ENCODE measurements at regions not wholly inside any gene's neighbourhood (a gene's known extent, or its start where the extent isn't known, plus 50 kb on each side); places are given as distances from the start of the nearest gene placed in this dataset.

GRCh38 chr7:108808549-108809266 lies 239.0 kb downstream of the DNAJB9 start:
- TF ChIP-seq CTCF (IDR thresholded peaks at IDR 0.05; ENCODE audit: insufficient read depth, low read length, poor library complexity, severe bottlenecking): no peak
- Histone ChIP-seq H3K4me3 (ENCODE audit: low read depth, low read length) (no peak overlapping the region), H3K27me3 (ENCODE audit: control insufficient read depth, insufficient read depth, low read length) (no peaks in the 10 kb centered on the region), H3K36me3 (ENCODE audit: control insufficient read depth, insufficient read depth, low read length) (no peaks in the 10 kb centered on the region)
- DNase-seq (ENCODE audit: low read depth): no peak

- no peak for TF ChIP-seq CTCF (IDR thresholded peaks at IDR 0.05; ENCODE audit: insufficient read depth, low read length, poor library complexity, severe bottlenecking)
- DNase-seq (ENCODE audit: low read depth): no peak
- H3K4me3 ChIP-seq (ENCODE audit: low read depth, low read length): no peak overlapping the region
- no peaks in the 10 kb centered on the region for H3K36me3 ChIP-seq (ENCODE audit: control insufficient read depth, insufficient read depth, low read length)
- no peaks in the 10 kb centered on the region for H3K27me3 ChIP-seq (ENCODE audit: control insufficient read depth, insufficient read depth, low read length)
Measured at GRCh38 chr7:108809356-108809755, 239.7 kb downstream of the DNAJB9 start.

GRCh38 chr7:108810756-108811385 lies 241.2 kb downstream of the DNAJB9 start:
- no peak for DNase-seq (ENCODE audit: low read depth)
- no peak for TF ChIP-seq CTCF (IDR thresholded peaks at IDR 0.05; ENCODE audit: insufficient read depth, low read length, poor library complexity, severe bottlenecking)
- no peaks in the 10 kb centered on the region for H3K36me3 ChIP-seq (ENCODE audit: control insufficient read depth, insufficient read depth, low read length)
- H3K4me3 ChIP-seq (ENCODE audit: low read depth, low read length): no peak overlapping the region
- H3K27me3 ChIP-seq (ENCODE audit: control insufficient read depth, insufficient read depth, low read length): no peaks in the 10 kb centered on the region

GRCh38 chr7:108813251-108814014 lies 243.8 kb downstream of the DNAJB9 start:
- no peak overlapping the region for H3K4me3 ChIP-seq (ENCODE audit: low read depth, low read length)
- TF ChIP-seq CTCF (IDR thresholded peaks at IDR 0.05; ENCODE audit: insufficient read depth, low read length, poor library complexity, severe bottlenecking): no peak
- no peaks in the 10 kb centered on the region for H3K36me3 ChIP-seq (ENCODE audit: control insufficient read depth, insufficient read depth, low read length)
- no peak for DNase-seq (ENCODE audit: low read depth)
- no peaks in the 10 kb centered on the region for H3K27me3 ChIP-seq (ENCODE audit: control insufficient read depth, insufficient read depth, low read length)

- no peak for DNase-seq (ENCODE audit: low read depth)
- Histone ChIP-seq H3K27me3 (ENCODE audit: control insufficient read depth, insufficient read depth, low read length) (no peaks in the 10 kb centered on the region), H3K4me3 (ENCODE audit: low read depth, low read length) (no peak overlapping the region), H3K36me3 (ENCODE audit: control insufficient read depth, insufficient read depth, low read length) (no peaks in the 10 kb centered on the region)
- TF ChIP-seq CTCF (IDR thresholded peaks at IDR 0.05; ENCODE audit: insufficient read depth, low read length, poor library complexity, severe bottlenecking): no peak
Measured at GRCh38 chr7:108815815-108816214, 246.1 kb downstream of the DNAJB9 start.
